ENCODE measurements at regions not wholly inside any gene's neighbourhood (a gene's known extent, or its start where the extent isn't known, plus 50 kb on each side); places are given as distances from the start of the nearest gene placed in this dataset.

DNA sequence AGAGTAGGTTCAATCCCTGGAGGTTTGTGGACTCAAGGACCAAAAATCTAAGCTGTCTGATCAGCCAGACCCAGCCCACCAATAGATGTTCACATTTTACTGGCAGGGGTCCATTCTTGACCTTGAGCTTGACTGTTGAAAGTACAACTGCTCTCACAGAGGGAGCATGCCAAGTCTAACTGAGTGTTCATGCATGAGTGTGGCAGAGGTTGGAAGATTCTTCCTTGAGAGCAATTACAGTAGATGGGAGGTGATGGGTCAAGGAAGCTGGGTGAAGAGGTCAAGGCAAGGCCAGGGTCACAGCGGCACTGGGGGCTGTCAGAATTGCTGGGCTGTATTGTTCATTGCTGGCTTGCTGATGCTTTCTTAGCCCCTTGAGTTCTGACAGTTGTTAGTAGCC is 202.8 kb upstream of the SVIL start:
- no peak for TF ChIP-seq POLR2AphosphoS5 (IDR thresholded peaks at IDR 0.05; ENCODE audit: low read length)
- TF ChIP-seq, protein P1, sequence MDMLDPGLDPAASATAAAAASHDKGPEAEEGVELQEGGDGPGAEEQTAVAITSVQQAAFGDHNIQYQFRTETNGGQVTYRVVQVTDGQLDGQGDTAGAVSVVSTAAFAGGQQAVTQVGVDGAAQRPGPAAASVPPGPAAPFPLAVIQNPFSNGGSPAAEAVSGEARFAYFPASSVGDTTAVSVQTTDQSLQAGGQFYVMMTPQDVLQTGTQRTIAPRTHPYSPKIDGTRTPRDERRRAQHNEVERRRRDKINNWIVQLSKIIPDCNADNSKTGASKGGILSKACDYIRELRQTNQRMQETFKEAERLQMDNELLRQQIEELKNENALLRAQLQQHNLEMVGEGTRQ (IDR thresholded peaks at IDR 0.05; ENCODE audit: borderline replicate concordance, low read depth, low read length): no peak
- TF ChIP-seq, protein P2, sequence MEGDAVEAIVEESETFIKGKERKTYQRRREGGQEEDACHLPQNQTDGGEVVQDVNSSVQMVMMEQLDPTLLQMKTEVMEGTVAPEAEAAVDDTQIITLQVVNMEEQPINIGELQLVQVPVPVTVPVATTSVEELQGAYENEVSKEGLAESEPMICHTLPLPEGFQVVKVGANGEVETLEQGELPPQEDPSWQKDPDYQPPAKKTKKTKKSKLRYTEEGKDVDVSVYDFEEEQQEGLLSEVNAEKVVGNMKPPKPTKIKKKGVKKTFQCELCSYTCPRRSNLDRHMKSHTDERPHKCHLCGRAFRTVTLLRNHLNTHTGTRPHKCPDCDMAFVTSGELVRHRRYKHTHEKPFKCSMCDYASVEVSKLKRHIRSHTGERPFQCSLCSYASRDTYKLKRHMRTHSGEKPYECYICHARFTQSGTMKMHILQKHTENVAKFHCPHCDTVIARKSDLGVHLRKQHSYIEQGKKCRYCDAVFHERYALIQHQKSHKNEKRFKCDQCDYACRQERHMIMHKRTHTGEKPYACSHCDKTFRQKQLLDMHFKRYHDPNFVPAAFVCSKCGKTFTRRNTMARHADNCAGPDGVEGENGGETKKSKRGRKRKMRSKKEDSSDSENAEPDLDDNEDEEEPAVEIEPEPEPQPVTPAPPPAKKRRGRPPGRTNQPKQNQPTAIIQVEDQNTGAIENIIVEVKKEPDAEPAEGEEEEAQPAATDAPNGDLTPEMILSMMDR (IDR thresholded peaks at IDR 0.05 in 2 of 3, conservative IDR thresholded peaks at IDR 0.05 in 1 of 3; ENCODE audit: control insufficient read depth in 2 of 3, extremely low read depth in 1 of 3, insufficient read depth in 1 of 3, low read depth in 3 of 3, low read length in 3 of 3): no peak
